ENCODE measurements at regions not wholly inside any gene's neighbourhood (a gene's known extent, or its start where the extent isn't known, plus 50 kb on each side); places are given as distances from the start of the nearest gene placed in this dataset.

DNA sequence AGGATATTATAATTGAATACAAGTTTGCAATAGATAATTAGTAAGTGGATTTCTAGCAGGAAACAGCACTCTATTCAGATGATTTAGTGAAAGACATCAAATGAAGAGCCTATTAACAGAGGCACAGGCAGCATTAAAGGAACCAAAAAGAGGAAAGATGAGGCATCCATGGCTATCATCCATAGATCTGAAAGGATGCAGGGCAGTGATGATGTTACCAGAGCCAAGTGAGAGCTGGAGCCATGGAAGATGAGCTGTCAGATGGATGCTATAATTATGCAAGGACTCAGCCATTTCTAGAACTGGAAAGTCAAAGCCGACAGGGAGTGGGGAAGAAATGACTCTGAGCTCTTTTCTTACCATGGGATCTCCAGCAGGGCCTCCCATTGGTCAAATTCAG, 66.8 kb upstream of the ANKEF1 start:
- peaks cover 2% of the 10 kb centered on the region for H3K9me3 Mint-ChIP-seq (ENCODE audit: unreplicated experiment)
- no peak for DNase-seq (ENCODE audit: low read depth)
- Histone ChIP-seq H3K36me3 (ENCODE audit: insufficient read depth, low read length) (no peaks in the 10 kb centered on the region), H4K20me1 (ENCODE audit: insufficient read depth, low read length) (no peaks in the 10 kb centered on the region), H3K4me3 (ENCODE audit: insufficient read depth, low read depth, low read length) (no peak overlapping the region), H3K4me2 (ENCODE audit: low read length) (no peak overlapping the region), H3K4me1 (ENCODE audit: insufficient read depth, low read length) (no peaks in the 10 kb centered on the region), H3K27ac (ENCODE audit: low read depth, low read length) (no peak overlapping the region), H2AFZ (ENCODE audit: low read depth, low read length) (no peak overlapping the region), H3K9me3 (ENCODE audit: insufficient read depth, low read depth, low read length) (no peaks in the 10 kb centered on the region), H3K79me2 (ENCODE audit: insufficient read depth, low read length) (no peaks in the 10 kb centered on the region), H3K27me3 (ENCODE audit: insufficient read depth, low read length) (peaks cover 4% of the 10 kb centered on the region), H3K9ac (ENCODE audit: low read length) (no peak overlapping the region)
- H3K4me1 Mint-ChIP-seq (ENCODE audit: low read depth, unreplicated experiment): no peaks in the 10 kb centered on the region
- no peak overlapping the region for H3K4me3 Mint-ChIP-seq (ENCODE audit: unreplicated experiment)
- no peak for FAIRE-seq
- no peaks in the 10 kb centered on the region for H3K36me3 Mint-ChIP-seq (ENCODE audit: low read depth, unreplicated experiment)
- peaks cover 2% of the 10 kb centered on the region for H3K27me3 Mint-ChIP-seq (ENCODE audit: low read depth, unreplicated experiment)
- TF ChIP-seq EZH2 (IDR thresholded peaks at IDR 0.05; ENCODE audit: insufficient read depth, low read length): no peak
- TF ChIP-seq, protein P1, sequence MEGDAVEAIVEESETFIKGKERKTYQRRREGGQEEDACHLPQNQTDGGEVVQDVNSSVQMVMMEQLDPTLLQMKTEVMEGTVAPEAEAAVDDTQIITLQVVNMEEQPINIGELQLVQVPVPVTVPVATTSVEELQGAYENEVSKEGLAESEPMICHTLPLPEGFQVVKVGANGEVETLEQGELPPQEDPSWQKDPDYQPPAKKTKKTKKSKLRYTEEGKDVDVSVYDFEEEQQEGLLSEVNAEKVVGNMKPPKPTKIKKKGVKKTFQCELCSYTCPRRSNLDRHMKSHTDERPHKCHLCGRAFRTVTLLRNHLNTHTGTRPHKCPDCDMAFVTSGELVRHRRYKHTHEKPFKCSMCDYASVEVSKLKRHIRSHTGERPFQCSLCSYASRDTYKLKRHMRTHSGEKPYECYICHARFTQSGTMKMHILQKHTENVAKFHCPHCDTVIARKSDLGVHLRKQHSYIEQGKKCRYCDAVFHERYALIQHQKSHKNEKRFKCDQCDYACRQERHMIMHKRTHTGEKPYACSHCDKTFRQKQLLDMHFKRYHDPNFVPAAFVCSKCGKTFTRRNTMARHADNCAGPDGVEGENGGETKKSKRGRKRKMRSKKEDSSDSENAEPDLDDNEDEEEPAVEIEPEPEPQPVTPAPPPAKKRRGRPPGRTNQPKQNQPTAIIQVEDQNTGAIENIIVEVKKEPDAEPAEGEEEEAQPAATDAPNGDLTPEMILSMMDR (IDR thresholded peaks at IDR 0.05; ENCODE audit: insufficient read depth, low read depth, low read length): no peak
- H3K27ac Mint-ChIP-seq (ENCODE audit: unreplicated experiment): no peak overlapping the region

DNA sequence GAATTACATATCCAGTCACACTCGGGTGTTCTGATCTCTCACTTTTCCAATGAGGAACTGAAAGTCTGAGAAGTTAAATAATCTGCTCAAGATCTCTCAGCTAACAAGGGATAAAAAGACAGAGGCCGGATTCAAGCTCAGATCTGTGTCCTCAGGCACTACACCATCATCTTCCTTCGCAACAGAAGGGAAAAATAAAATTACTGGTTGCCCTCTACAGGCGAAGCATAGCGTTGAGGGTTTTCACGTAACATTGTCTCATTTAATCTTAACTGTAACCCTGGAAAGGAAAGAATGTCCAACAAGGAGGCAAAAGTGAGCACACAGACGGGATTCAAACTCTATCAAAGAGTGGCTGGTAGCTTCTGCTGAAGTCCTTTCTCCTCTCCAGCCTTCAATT, 67.8 kb upstream of the ANKEF1 start:
- no peak for DNase-seq (ENCODE audit: low read depth)
- Histone ChIP-seq H3K4me3 (ENCODE audit: insufficient read depth, low read depth, low read length) (no peak overlapping the region), H4K20me1 (ENCODE audit: insufficient read depth, low read length) (no peaks in the 10 kb centered on the region), H3K36me3 (ENCODE audit: insufficient read depth, low read length) (no peaks in the 10 kb centered on the region), H3K79me2 (ENCODE audit: insufficient read depth, low read length) (no peaks in the 10 kb centered on the region), H3K27ac (ENCODE audit: low read depth, low read length) (no peak overlapping the region), H2AFZ (ENCODE audit: low read depth, low read length) (no peak overlapping the region), H3K9me3 (ENCODE audit: insufficient read depth, low read depth, low read length) (no peaks in the 10 kb centered on the region), H3K9ac (ENCODE audit: low read length) (no peak overlapping the region), H3K4me1 (ENCODE audit: insufficient read depth, low read length) (no peaks in the 10 kb centered on the region), H3K27me3 (ENCODE audit: insufficient read depth, low read length) (peaks cover 4% of the 10 kb centered on the region), H3K4me2 (ENCODE audit: low read length) (no peak overlapping the region)
- no peak for FAIRE-seq
- H3K36me3 Mint-ChIP-seq (ENCODE audit: low read depth, unreplicated experiment): no peaks in the 10 kb centered on the region
- TF ChIP-seq, protein P1 (IDR thresholded peaks at IDR 0.05; ENCODE audit: insufficient read depth, low read depth, low read length): peak; percentile 43
- no peak for TF ChIP-seq EZH2 (IDR thresholded peaks at IDR 0.05; ENCODE audit: insufficient read depth, low read length)
- peaks cover 2% of the 10 kb centered on the region for H3K27me3 Mint-ChIP-seq (ENCODE audit: low read depth, unreplicated experiment)
- H3K4me3 Mint-ChIP-seq (ENCODE audit: unreplicated experiment): no peak overlapping the region
- H3K27ac Mint-ChIP-seq (ENCODE audit: unreplicated experiment): no peak overlapping the region
- H3K9me3 Mint-ChIP-seq (ENCODE audit: unreplicated experiment): peaks cover 2% of the 10 kb centered on the region
- no peaks in the 10 kb centered on the region for H3K4me1 Mint-ChIP-seq (ENCODE audit: low read depth, unreplicated experiment)

DNA sequence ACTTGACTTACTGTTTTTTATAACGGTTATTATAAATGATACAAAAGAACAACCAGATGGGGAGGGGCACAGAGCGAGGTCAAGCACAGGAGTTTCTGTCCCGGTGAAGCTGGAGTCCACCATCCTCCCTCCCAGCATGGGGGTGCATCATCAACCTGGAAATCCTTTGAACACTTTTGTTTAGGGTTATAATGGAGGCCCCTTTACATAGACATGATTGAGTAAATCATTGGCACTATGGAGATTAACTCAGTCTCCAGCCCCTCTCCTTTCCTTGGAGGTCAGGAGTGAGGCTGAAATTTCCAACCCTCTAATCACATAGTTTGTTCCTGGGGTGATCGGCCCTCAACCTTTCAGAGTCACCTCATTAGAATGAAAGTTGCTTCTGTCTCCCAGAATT, 71.8 kb upstream of the ANKEF1 start:
- Mint-ChIP-seq H3K27ac (ENCODE audit: unreplicated experiment) (no peak overlapping the region), H3K4me3 (ENCODE audit: unreplicated experiment) (no peak overlapping the region), H3K36me3 (ENCODE audit: low read depth, unreplicated experiment) (no peaks in the 10 kb centered on the region), H3K9me3 (ENCODE audit: unreplicated experiment) (peaks cover 2% of the 10 kb centered on the region), H3K27me3 (ENCODE audit: low read depth, unreplicated experiment) (peaks cover 2% of the 10 kb centered on the region), H3K4me1 (ENCODE audit: low read depth, unreplicated experiment) (no peaks in the 10 kb centered on the region)
- H3K27ac ChIP-seq (ENCODE audit: low read depth, low read length): no peak overlapping the region
- no peak overlapping the region for H3K9ac ChIP-seq (ENCODE audit: low read length)
- no peaks in the 10 kb centered on the region for H3K4me1 ChIP-seq (ENCODE audit: insufficient read depth, low read length)
- no peaks in the 10 kb centered on the region for H3K27me3 ChIP-seq (ENCODE audit: insufficient read depth, low read length)
- no peak for DNase-seq (ENCODE audit: low read depth)
- no peaks in the 10 kb centered on the region for H3K36me3 ChIP-seq (ENCODE audit: insufficient read depth, low read length)
- FAIRE-seq: no peak
- H3K9me3 ChIP-seq (ENCODE audit: insufficient read depth, low read depth, low read length): no peaks in the 10 kb centered on the region
- H3K4me3 ChIP-seq (ENCODE audit: insufficient read depth, low read depth, low read length): no peak overlapping the region
- H2AFZ ChIP-seq (ENCODE audit: low read depth, low read length): no peak overlapping the region
- H3K79me2 ChIP-seq (ENCODE audit: insufficient read depth, low read length): no peaks in the 10 kb centered on the region
- TF ChIP-seq, protein P1 (IDR thresholded peaks at IDR 0.05; ENCODE audit: insufficient read depth, low read depth, low read length): no peak
- TF ChIP-seq EZH2 (IDR thresholded peaks at IDR 0.05; ENCODE audit: insufficient read depth, low read length): no peak
- no peak overlapping the region for H3K4me2 ChIP-seq (ENCODE audit: low read length)
- H4K20me1 ChIP-seq (ENCODE audit: insufficient read depth, low read length): no peaks in the 10 kb centered on the region

Data from astrocyte (in vitro differentiated cells and primary cell).